Panc1 (cell line): ENCODE measurements at regions not wholly inside any gene's neighbourhood (a gene's known extent, or its start where the extent isn't known, plus 50 kb on each side); places are given as distances from the start of the nearest gene placed in this dataset.

Source experiments
- CTCF ChIP-seq: fragments of 450-650 bp; IDR thresholded peaks from 2 replicates; pipeline ENCODE4 v1.5.1; 2017; ENCODE audit warnings: mild to moderate bottlenecking
- POLR2AphosphoS5 ChIP-seq: IDR thresholded peaks from 2 replicates; pipeline ENCODE4 v1.6.1; 2012; ENCODE audit warnings: mild to moderate bottlenecking, low read depth, low read length, moderate library complexity
- REST ChIP-seq, 2 experiments: IDR thresholded peaks; 2 replicates each; pipeline ENCODE4 v1.6.1; 2011 to 2012; ENCODE audit warnings: low read depth in 2 of 2, control low read depth in 1 of 2, low read length in 1 of 2, mild to moderate bottlenecking in 1 of 2, moderate library complexity in 1 of 2; ENCODE audit not compliant: insufficient read depth in 1 of 2
- SIN3A ChIP-seq: IDR thresholded peaks from 2 replicates; pipeline ENCODE4 v1.6.1; 2012; ENCODE audit warnings: low read depth, mild to moderate bottlenecking, low read length, moderate library complexity, borderline replicate concordance; ENCODE audit not compliant: insufficient read depth
- TCF7L2 ChIP-seq: IDR thresholded peaks from 2 replicates; pipeline ENCODE4 v1.6.1; 2011; ENCODE audit warnings: mild to moderate bottlenecking, low read depth, low read length, inconsistent platforms

- TF ChIP-seq CTCF = no peak
- no peak for TF ChIP-seq POLR2AphosphoS5
- TF ChIP-seq REST (IDR thresholded peaks at IDR 0.05; ENCODE audit: insufficient read depth in 1 of 2, low read depth in 2 of 2, low read length in 1 of 2) = no peak
- no peak for TF ChIP-seq TCF7L2
- no peak for TF ChIP-seq SIN3A
Observed at GRCh38 chr20:56174416-56174815, 74.1 kb upstream of the MC3R start.
